HG02973 (cell line): ENCODE measurements at regions not wholly inside any gene's neighbourhood (a gene's known extent, or its start where the extent isn't known, plus 50 kb on each side); places are given as distances from the start of the nearest gene placed in this dataset.
A peak's percentile ranks its signal among the peaks of the same experiment; 100 is the strongest.
"Not testable (repeated sequence)": the region's sequence is repeated elsewhere in the genome, so short reads cannot be mapped to it uniquely, and the experiment has no call there.

Experiments used
- ATAC-seq: cut with Tn5 transposase; IDR thresholded peaks from one replicate; pipeline ENCODE4 v1.9.1; 2021; ENCODE audit warnings: moderate library complexity; ENCODE audit not compliant: unreplicated experiment

DNA sequence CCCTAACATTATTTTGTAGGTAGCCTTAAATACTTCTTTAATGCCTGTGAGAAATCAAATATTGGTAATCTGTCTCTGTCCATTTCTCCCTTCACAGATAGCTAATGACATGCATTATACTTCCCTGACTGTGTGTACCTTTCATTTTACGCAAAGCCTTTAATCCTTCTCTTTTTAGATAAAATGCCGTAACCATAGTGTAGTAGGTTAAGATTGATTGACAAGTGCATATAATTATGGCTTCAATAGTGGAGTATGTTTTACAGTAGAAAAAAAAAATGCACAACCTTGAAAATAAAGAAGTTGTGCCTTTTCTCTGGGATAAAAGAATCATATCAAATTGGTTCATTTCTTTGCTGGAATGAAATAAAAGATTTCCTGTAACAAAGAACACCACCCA lies 559.6 kb upstream of the GRAMD2B start:
- no peak for ATAC-seq

DNA sequence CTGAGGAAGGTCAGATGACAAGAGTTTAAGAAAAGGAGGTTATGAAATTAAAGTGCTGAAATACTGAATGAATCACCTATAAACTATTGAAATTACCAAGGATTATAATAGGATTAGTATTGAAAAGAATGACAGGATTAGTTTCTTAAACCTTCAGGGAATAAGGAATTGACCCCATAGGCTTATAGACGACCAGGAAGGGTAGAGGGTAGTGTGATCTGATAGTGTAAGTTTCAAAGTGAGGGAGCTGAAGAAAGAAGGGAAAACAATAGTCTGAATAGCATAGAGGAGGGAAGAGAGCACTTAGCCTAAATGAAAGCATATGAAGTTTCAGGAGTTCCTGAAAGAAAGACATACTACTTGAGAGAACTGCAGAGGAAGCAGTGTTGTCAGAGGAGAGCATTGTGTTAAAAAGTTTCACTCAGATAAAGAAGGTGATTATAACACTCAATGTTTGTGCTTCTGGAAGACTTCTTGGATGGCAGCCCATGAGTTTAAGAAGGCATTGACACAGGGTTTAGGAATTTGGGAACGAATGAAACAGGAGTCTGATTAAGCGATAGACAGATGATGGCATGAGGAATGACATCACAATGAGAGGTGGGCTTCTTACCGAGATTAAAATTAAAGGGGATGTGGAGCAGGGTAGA lies 557.9 kb upstream of the GRAMD2B start:
- ATAC-seq, result no peak

DNA sequence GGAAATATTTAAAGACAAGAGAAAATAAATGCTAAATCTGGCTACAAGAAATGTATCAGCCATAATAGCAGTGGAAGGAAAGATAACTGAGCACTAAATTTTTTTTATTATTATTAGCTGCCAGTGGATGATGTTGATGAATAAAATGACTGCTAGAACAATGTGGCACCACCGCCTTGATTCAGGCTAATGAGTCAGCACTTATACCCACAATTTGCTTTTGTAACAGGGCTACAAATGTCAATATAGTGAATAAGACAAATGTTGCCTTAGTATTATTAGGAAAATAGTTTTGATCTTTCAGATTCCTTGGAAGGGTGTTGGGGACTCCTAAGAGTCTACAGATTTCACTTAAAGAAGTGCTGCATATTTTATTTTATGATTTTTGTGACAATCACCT lies 555.2 kb upstream of the GRAMD2B start:
- ATAC-seq, result no peak

DNA sequence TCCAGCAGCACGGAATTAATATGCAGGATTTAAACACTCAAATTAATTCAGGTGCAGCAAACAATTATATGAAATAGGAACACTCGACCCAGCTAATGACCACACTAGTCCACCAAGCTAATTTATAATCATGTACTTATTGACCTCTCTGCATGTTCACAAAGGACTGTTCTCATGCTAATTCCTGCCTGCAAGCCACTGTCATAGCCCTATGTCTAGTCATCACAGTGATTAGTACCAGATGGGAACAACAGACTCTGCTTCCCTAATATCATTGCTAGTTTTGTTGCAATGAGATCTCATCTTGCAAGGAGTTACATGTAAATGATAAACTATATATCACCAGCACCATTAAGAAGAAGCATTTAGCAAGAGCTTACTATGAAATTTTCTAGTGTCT lies 553.0 kb upstream of the GRAMD2B start:
- ATAC-seq, result no peak

DNA sequence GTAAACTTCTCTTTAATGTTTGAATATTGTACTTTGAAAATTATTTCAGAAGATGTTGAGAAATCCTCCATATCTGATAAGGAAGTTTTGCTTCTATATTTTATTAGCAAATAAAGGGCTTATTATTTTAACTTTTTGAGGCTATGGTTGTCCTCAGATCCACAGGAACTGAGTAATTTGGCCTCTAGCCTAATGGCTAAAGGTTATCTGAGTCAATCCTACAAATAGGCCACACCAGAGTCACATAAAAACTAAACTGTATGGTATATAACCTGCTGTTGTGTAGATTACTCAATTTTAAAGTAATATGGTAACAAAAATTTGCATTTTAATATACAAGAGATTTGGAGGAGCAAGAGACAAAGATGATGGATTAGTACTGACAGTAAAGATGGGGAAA lies 549.2 kb upstream of the GRAMD2B start:
- no peak for ATAC-seq

DNA sequence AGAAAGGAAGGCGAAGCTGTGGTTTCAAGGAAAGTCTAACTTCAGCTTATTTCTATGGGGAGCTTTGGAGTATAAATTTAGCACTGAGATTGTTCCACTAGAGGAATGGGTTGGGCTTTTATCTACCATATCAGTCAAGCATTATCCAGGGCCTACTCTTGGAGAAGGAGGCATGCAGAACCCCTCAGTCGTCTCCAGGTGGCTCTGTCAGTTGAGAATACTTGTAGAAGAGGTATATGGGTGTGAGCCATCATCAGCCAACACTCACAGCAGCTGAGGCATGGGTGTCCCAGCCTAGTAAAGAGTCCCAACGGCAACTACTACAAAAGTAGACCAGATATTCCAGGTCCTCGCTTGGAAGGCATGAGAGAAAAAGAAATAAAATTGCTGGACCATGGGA lies 548.5 kb upstream of the GRAMD2B start:
- ATAC-seq, result no peak

DNA sequence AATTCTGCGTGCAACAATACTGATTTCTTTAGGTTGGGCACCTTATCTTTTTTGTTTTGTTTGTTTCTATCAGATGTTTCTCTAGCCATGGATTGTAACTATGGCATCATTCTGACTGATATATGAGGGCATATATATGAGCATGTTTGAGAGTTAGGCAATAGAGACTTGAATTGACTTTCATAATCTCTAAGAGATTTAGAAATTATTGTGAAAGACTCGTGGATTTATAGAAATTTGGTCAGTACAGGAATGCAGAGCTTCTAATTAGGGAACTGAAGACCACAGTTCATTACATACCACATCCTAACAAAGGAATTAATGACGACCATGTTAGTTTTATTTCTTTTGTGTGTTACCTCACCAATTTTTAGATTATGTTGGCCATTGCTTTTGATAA lies 546.0 kb upstream of the GRAMD2B start:
- ATAC-seq, result no peak

DNA sequence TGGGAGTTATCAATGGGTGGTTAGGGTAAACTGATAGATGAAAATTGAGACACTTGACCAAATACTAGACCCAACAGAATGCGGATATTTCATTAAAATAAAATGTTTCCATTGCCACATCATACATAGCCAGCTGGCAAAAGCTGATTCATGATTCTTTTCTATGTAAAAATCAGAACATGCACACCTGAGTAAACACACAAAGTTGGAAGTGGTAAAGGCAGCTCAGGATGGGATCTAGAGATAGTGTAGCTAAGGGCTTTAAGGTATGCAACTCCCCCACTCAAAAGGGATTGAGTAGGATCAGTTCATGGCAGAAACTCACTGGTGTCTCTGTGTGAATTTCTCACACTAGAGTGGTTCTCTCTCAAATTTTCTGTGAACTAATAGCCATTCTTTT lies 541.1 kb upstream of the GRAMD2B start:
- no peak for ATAC-seq

DNA sequence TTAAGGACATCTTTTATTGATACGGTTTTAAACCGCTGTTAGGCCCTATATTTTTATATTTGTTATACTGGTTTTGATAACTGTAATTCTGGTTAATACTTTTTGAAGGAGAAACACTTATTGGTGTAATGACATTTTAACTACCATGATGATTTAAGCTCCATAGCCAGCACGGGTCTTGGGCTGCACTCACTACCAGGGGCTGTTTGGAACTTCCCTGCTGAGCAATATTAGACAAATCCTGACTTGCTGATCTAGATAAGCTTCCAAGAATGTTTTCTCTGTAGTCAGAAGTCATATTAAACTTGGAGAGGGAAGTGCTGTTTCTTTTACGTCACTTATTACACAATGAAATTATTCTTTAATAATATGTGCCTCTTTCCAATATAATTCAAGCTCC lies 540.0 kb upstream of the GRAMD2B start:
- no peak for ATAC-seq

DNA sequence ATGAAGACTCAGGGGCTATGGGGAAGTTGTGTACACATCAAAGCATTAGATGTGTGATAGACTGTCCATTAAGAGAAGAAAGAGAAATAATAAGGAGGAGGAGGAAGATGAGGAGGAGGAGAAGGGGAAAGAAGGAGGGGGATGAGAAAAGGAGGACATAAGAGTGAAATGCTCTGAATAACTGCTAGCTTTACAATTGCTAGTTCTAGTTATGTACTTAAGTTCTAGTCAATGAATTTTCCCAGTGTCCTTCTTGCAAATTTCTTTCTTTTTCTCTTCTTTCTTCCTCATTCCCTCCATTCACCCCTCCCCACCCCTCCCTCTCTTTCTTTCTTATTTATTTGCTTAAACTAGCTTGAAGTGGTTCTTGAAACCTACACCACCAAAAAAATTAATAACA lies 534.9 kb upstream of the GRAMD2B start:
- no peak for ATAC-seq

DNA sequence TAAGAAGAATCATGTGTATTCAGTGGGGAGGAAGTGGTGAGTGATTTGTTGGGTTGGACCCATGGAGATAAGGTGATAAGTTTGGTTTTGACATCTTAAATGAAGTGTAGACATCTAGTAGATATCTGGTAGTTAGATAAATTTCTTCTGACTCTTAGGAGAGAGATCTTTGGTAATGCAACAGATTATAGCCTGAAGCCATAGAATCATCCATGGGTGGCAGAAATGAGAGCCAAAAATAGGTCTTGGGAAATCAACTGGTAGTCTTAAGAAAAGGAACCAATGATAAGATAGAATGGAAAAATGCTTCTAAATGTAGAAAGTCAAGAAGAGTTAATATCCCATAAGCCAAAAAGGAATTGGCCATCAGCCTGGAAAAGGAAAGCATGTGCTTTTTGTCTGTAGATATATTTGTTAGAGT lies 532.7 kb upstream of the GRAMD2B start:
- ATAC-seq, result no peak

DNA sequence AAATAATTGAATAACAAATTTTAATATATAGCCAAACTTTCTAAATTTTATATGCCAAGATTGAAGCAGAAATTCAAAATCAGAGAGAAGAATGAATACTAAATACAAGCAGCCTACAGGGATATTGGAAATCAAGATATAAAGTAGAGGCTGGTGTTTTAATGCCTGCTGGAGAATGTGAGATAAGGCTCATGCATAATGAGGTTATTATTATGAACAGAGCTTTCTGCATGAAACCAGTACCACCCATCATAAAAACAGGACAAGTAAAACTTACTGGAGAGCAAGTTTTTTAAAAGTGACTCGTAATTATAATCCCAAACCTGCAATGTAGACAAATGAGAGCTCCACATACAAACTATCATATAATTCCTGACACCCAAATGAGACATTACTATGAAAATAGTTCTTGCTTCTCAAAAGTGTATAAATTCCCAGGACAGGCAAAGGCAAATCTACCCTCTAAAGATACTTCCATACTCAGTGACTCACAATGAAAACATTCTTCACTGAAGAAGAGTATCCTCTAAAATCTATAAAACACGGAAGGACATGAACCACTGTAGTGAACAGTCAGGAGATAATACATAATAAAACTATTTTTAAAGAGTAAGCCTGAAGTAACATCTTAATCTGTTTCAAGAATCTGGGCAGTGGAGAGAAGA lies 532.0 kb upstream of the GRAMD2B start:
- no peak for ATAC-seq

DNA sequence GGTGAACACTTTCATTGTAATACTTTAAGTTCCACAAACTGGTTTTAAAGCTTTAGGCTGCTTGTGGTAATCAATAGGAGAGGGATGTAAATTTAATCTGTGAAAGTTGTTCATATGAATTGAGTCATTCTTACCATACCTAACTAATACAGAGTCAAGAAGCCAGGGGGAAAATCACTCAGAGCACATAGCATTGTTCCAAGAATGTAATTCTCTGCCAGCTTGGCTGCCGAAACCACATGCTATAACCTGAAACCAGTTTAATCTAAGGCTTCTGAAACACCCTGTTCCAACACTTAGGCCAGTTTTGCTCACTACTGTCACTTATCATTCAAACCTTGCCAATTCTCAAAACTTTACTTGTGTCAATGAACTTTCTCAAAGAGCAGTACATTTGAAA lies 528.8 kb upstream of the GRAMD2B start:
- ATAC-seq, result no peak

DNA sequence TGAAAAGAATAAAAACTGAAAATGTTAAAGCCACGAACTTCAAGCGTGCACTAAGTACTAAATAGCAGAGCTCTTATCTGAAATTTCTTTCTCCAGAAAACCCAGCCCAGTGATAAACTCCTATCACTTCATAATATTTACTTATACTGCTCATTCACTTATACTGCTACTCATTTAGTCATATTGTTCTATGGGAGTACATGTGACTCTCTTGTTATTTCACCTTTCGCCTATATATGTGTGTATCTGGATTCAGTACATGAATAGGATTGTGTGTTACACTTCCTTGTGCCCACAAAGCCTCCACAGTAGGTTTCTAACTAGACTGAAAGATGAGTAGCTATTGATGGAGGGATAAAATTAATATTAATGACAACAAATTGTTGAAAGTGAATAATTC lies 526.8 kb upstream of the GRAMD2B start:
- no peak for ATAC-seq

DNA sequence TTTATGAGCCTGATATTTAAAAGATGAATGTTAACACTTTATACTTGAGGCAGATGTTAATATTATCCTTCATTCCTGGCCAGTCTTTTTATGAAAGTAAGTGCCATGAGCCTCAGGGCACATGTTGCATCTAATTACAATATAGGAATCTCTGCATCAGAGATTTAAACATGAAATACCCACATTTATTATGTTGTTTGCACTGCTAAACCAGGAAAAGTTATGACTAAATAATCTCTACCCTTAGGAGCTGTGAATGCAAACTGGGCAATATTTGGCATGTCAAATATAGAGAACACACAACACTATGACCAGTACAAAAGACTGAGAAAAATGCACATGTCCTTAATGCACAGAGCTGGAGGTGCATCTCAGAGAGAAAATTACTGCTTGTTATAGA lies 526.1 kb upstream of the GRAMD2B start:
- no peak for ATAC-seq

DNA sequence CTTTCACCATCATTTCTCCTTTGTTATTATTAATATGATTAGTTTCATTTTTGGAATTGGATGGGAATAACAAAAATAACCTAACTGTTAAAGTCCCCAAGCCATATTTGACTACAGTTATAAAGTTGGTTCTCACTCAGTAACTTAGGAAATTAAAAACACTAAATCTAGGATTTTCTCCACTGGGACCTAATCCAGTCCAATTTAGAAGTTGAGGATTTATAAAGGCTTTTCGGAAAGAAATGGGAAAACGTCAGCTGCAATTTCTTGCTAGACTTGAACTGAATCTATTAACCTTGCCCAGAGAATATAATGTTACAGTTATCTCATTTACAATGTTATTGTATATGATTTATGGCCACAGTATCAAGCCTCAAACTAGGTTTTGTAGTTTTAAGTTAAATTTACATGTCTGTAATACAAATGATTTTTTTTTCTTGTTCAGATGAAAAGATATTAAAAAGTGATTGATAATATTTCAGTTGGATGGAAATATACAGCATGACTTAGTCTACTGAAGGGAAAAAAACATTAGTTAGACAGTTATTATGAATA lies 524.3 kb upstream of the GRAMD2B start:
- ATAC-seq, result no peak

DNA sequence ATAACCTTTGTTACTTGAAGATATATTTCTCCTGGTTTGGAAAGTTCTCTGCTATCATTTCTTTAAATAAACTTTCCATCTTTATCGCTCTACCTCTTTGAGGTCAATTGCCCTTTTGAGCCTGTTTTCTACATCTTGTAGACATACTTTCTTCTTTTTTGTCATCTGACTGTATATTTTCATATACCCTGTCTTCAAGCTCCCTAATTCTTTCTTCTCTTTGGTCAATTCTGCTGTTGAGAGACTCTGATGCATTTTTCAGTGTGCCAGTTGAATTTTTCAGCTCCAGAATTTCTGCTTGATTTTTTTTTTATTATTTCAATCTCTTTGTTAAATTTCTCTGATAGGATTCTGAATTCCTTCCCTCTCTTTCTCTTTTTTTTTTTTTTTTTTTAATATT lies 511.2 kb upstream of the GRAMD2B start:
- no peak for ATAC-seq

DNA sequence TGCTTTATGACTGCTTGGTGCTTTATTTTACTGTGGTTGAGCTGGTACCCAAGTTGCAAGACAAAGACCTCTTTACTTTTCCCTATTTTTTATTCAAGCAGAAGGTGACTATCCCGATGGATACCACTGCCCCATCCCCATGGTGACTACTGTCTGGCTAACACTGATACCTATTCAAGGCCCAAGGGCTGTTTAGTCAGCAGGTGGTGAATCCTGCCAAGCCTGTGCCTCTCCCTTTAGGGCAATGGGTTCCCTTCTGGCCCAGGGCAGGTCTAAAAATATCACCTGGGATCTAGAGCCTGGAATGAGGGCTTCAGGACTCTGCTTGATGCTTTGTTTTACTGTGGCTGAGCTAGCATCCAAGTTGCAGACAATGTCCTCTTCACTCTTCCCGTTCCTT lies 510.0 kb upstream of the GRAMD2B start:
- no peak for ATAC-seq

DNA sequence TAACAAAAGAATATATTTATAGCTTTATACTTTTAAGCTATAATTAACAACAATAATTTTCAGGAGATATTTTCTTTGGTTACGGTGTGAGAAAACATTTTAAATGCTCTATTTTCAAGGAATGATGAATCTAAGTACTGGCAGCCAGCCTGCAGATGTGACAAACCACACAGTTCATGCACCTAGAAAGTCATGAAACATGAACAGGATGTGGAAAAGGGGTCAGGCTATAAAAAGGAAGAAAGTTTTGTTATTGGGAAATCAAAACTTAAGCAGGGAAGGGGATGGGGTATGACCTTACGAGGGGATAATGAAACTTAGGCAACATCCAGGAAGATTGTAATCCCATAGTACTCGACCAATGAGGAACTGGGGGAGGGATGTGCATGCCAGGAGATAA lies 508.7 kb upstream of the GRAMD2B start:
- ATAC-seq, result no peak

DNA sequence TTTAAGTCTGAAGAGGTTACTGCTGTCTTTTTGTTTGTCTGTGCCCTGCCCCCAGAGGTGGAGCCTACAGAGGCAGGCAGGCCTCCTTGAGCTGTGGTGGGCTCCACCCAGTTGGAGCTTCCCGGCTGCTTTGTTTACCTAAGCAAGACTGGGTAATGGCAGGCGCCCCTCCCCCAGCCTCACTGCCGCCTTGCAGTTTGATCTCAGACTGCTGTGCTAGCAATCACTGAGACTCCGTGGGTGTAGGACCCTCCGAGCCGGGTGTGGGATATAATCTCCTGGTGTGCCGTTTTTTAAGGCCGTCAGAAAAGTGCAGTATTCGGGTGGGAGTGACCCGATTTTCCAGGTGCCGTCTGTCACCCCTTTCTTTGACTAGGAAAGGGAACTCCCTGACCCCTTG lies 499.3 kb upstream of the GRAMD2B start:
- ATAC-seq, result not testable (repeated sequence)

DNA sequence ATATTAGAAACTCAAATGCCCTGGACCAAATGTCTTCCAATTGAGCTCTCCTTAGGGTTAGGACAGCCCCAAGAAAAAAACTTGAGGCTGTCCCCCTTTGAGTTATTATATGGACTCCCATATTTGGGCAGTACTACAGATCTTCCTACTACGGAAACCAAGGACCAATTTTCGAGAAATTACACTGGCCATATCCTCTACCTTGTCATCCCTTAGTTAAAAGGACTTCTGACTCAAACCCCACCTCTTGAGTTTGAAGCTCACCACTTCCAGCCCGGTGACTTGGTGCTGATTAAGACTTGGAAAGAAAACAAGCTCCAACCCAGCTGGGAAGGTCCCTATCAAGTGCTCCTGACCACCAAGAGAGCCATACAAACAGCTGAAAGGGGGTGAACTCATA lies 497.0 kb upstream of the GRAMD2B start:
- no peak for ATAC-seq

DNA sequence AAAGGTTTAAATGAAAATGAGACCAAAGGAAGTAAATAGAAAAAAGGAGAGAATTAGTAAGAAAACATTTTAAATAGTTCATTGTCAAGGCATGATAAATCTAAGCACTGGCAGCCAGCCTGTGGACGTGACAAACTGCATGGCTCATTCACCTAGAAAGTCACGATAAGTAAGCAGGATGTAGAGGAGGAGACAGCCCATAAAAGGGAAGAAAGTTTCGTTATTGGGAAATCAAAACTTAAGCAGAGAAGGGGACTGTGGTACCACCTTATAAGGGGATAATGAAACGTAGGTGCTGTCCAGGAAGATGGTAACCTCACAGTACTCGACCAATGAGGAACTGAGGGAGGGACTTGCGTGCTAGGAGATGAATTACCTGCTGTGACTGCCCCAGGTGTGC lies 494.5 kb upstream of the GRAMD2B start:
- peak; percentile 78 for ATAC-seq
